Medulla oblongata (tissue), 1 donor: ENCODE measurements at regions not wholly inside any gene's neighbourhood (a gene's known extent, or its start where the extent isn't known, plus 50 kb on each side); places are given as distances from the start of the nearest gene placed in this dataset.
A peak's percentile ranks its signal among the peaks of the same experiment; 100 is the strongest.
"Not testable (repeated sequence)": the region's sequence is repeated elsewhere in the genome, so short reads cannot be mapped to it uniquely, and the experiment has no call there.

ENCODE experiments used
- DNase-seq: peaks from one replicate; pipeline ENCODE4 v3.0.0-alpha.2; 2015; ENCODE audit errors: extremely low spot score

DNA sequence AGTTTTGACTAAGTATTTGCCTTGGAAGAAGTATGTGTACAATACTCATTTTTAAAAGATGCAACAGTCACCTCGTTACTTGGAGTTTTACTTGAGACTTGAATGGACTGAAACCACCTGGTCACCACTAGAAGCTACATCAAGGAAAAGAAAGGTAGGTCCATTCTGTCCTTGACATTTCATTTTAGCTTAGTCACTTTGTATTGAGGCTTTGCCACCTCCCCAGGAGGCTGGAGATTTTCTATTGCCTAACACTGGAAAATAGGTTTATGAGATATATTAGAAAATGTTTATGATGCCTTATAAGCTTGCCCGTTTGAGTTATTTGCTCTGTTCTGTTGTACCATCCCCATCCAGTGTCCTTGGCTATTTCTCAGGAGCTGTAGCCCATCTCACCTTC, 107.9 kb upstream of the ETAA1 start:
- DNase-seq = no peak

GRCh38 chr2:67289921-67290371, 107.2 kb upstream of the ETAA1 start:
- no peak for DNase-seq

GRCh38 chr2:67290451-67291290, 106.5 kb upstream of the ETAA1 start:
- DNase-seq = no peak

DNA sequence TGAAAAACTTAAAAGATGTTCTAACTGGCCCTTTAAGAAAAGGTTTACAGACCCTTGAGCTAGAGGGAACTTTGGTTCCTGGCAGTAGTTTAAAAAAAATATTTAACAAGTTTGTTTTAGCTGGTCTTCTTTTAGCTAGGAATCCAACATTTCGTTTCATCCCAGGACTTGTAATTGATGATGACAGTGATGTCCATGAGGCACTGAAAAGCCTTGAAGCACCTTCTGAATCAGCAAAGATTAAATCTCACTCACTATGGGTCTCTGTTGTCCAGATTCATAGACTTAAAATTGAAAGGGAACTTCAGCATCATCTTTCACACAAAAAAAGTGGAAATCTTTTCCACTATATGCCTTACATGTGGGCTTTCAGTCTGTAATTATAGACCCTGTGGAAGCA, 102.9 kb upstream of the ETAA1 start:
- DNase-seq = no peak

- no peak for DNase-seq
Observed at GRCh38 chr2:67295406-67295805, 101.7 kb upstream of the ETAA1 start.

GRCh38 chr2:67295851-67296250, 101.3 kb upstream of the ETAA1 start:
- DNase-seq = no peak

- no peak for DNase-seq
Observed at GRCh38 chr2:67304300-67304890, 92.7 kb upstream of the ETAA1 start.

GRCh38 chr2:67309281-67309680, 87.9 kb upstream of the ETAA1 start:
- DNase-seq = no peak

- no peak for DNase-seq
Observed at GRCh38 chr2:67311536-67311935, 85.6 kb upstream of the ETAA1 start.

GRCh38 chr2:67312871-67313270, 84.3 kb upstream of the ETAA1 start:
- DNase-seq = no peak

DNA sequence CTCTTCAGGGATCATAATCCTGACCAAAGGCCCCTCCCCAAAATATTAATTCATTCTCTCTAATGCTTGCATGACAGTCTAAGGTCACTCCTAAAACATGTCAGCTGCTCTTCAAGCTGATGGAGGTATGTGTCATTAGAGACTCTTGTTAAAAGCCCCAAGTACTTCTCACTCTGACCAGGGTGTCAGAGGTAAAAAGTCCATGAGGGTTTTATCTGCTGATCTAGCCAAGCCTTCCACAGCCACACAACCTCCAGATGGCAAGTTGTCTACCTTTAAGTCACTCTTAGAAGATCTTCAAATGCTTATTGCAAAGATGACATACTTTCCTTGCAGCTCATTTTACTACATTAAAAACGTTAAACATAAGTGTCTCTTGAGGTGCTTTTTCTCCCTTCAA, 83.6 kb upstream of the ETAA1 start:
- no peak for DNase-seq

GRCh38 chr2:67318031-67318430, 79.1 kb upstream of the ETAA1 start:
- no peak for DNase-seq

GRCh38 chr2:67318563-67318962, 78.6 kb upstream of the ETAA1 start:
- DNase-seq = no peak

DNA sequence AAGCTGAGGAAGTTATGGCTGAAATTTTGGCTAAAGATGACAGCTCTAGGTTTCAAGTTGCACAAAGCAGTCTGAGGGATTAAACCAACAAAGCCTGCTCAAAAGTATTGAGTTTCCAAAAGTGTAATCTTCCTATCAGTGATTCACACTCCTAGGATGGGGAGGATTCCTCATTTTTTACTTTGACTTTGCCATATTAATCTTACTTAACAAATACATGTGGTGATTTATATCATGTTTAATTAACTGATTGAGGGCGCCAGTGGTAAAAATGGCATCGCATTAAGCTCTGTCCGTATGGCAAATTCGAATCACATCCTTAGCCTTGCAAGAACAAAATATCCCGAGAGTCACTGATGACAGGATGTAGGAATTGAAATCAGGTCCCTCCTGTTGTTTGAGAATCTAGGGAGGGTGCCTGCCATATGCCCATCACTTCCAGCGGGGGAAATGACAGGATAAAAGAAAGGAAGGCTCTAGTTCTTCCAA, 78.1 kb upstream of the ETAA1 start:
- no peak for DNase-seq

DNA sequence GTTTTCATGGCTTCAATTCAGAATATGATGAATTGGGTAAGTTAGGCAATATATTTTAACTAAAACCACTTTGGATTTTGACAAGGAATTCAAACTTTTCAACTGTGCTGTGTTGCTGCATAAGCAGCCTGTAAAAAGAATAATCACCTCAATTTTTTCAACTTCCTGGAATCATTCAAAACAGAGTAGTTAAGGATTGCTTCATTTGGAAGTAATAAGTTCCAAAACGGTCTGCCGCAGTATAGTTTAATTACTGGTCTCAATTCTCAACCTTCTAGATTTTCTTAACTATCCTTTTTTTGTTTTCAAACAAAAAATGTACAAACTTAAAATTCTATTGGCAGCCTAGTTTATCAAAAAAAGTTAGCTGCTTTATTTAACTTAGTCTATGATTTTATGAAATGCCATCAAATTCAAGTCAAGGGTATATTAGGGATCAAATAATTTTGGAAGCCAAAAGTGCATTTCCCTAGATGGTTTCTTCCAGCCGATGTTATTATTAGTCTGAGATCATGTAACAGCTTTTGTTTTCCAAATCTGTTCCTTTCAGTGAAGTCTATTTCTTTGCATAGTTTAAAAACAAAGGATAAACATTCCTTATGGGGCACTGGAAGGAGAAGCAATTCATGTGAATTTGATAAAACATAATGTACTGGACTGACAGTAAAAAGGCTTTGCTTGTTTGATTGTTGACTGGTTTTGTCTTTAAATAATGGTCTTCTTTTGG, 76.1 kb upstream of the ETAA1 start:
- DNase-seq = no peak

GRCh38 chr2:67321588-67321903, 75.6 kb upstream of the ETAA1 start:
- DNase-seq = no peak

- DNase-seq = peak; percentile 54
Observed at GRCh38 chr2:67322353-67323001, 74.7 kb upstream of the ETAA1 start.

DNA sequence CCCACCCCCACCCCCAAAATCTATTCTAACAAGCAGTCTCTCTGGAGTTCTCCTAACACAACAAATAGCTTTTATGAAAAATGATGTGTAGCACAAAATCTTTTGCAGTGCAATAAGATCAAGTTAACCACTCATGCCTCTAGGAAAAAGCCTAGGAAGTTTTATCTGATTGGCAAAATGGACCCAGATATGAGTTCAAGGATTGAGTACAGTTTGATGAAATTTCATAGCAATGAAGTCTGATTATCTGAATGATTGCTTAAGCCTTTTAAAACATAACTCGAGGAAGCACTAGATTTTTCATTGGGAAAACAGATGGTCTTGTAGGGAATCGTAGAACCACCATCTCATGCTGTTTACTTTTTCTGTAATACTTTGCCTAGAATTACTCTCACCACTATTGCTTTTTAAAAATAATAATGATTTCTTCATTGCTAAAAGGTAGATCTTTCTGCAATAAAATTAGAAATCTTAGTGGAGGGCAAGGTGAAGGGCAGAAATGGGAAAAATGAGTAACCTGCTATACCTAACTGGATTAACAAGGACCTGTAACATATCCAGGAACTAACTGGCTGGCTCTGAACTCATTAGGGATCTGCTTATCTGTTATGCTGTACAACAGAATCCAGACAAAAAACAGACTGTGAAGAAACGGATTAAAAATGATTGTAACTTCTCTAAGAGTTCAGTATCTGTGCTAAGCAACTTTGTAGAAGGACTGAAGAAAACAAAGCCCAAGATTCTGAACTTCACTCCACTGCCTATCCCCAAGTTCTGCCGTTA, 73.7 kb upstream of the ETAA1 start:
- no peak for DNase-seq

DNA sequence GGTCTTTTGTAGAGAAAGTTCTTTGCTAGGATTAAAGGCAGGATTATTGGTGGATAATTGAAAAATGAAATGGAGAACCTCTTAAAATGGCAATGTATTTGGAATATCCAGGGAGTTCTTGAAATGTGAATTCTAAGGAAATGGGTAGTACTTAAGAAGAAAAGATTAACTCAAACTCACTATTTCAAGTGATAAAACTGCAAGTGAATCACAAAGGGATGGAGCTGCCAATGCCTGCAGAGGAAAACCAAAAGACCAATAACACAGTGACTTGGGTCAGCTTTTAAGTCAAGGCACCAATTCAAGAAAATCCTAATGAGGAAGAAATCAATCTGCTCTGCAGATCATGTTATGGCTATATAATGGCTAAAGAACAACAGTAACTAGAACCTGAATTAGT, 67.6 kb upstream of the ETAA1 start:
- no peak for DNase-seq

DNA sequence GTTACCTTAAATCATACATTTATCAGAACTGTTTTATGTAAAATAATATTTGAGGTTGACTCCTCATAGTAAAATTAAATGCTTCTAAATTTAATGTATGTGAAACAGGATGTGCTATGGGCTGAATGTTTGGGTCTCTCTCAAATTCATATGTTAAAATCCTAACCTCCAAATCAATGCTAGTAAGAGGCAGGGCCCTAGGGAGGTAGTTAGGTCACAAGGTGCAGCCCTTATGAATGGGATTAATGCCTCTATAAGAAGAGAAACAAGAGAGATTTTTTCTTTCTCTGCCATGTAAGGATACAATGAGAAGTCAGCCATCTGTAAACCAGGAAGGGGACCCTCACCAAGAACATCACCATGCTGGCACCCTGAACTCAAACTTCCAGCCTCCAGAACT, 67.2 kb upstream of the ETAA1 start:
- DNase-seq = no peak

- not testable (repeated sequence) for DNase-seq
Observed at GRCh38 chr2:67331419-67332086, 65.6 kb upstream of the ETAA1 start.
